Activated T-helper 9 cell treated with anti-CD3 and anti-CD28 coated beads, Interleukin-2, amount 50 U/mL, for 16 hours (primary cell): ENCODE measurements at regions not wholly inside any gene's neighbourhood (a gene's known extent, or its start where the extent isn't known, plus 50 kb on each side); places are given as distances from the start of the nearest gene placed in this dataset.
"Not testable (repeated sequence)": the region's sequence is repeated elsewhere in the genome, so short reads cannot be mapped to it uniquely, and the experiment has no call there.

Experiments used
- DNase-seq: peaks from one replicate; pipeline ENCODE4 v3.0.0-alpha.2; 2020; ENCODE audit warnings: low read depth

- DNase-seq, result no peak
Observed at GRCh38 chr2:220555961-220556630, 928.7 kb downstream of the SLC4A3 start.

GRCh38 chr2:220556658-220557057 lies 929.2 kb downstream of the SLC4A3 start:
- DNase-seq, result no peak

GRCh38 chr2:220560192-220560591 lies 932.8 kb downstream of the SLC4A3 start:
- DNase-seq, result no peak

GRCh38 chr2:220562375-220563140 lies 935.1 kb downstream of the SLC4A3 start:
- no peak for DNase-seq

- no peak for DNase-seq
Observed at GRCh38 chr2:220568296-220568695, 940.9 kb downstream of the SLC4A3 start.

GRCh38 chr2:220569112-220569897 lies 941.9 kb downstream of the SLC4A3 start:
- no peak for DNase-seq

- no peak for DNase-seq
Observed at GRCh38 chr2:220572385-220572784, 945.0 kb downstream of the SLC4A3 start.

- no peak for DNase-seq
Observed at GRCh38 chr2:220574038-220574437, 946.6 kb downstream of the SLC4A3 start.

- no peak for DNase-seq
Observed at GRCh38 chr2:220575963-220576362, 948.5 kb downstream of the SLC4A3 start.

GRCh38 chr2:220579452-220579851 lies 952.0 kb downstream of the SLC4A3 start:
- DNase-seq, result no peak

GRCh38 chr2:220580113-220580512 lies 952.7 kb downstream of the SLC4A3 start:
- no peak for DNase-seq

GRCh38 chr2:220583725-220584124 lies 956.3 kb downstream of the SLC4A3 start:
- DNase-seq, result no peak

GRCh38 chr2:220585241-220585640 lies 957.8 kb downstream of the SLC4A3 start:
- no peak for DNase-seq

GRCh38 chr2:220586980-220587530 lies 959.6 kb downstream of the SLC4A3 start:
- no peak for DNase-seq

- DNase-seq, result no peak
Observed at GRCh38 chr2:220588148-220588547, 960.7 kb downstream of the SLC4A3 start.

- no peak for DNase-seq
Observed at GRCh38 chr2:220590476-220590875, 963.0 kb downstream of the SLC4A3 start.

- no peak for DNase-seq
Observed at GRCh38 chr2:220593526-220593925, 966.1 kb downstream of the SLC4A3 start.

- DNase-seq, result no peak
Observed at GRCh38 chr2:220601674-220602073, 970.4 kb downstream of the EPHA4 start.

- not testable (repeated sequence) for DNase-seq
Observed at GRCh38 chr2:220613004-220613403, 959.1 kb downstream of the EPHA4 start.

- DNase-seq, result no peak
Observed at GRCh38 chr2:220614064-220614463, 958.0 kb downstream of the EPHA4 start.

GRCh38 chr2:220619525-220620220 lies 952.4 kb downstream of the EPHA4 start:
- DNase-seq, result no peak

- DNase-seq, result no peak
Observed at GRCh38 chr2:220626603-220627002, 945.5 kb downstream of the EPHA4 start.
